DLD1 (cell line): ENCODE measurements at regions not wholly inside any gene's neighbourhood (a gene's known extent, or its start where the extent isn't known, plus 50 kb on each side); places are given as distances from the start of the nearest gene placed in this dataset.

Experiments used
- in situ Hi-C: cut with HindIII; loops from 2 replicates; pipeline ENCODE4 v1.10.0; 2017; ENCODE audit warnings: low sequenced_read_pairs

DNA sequence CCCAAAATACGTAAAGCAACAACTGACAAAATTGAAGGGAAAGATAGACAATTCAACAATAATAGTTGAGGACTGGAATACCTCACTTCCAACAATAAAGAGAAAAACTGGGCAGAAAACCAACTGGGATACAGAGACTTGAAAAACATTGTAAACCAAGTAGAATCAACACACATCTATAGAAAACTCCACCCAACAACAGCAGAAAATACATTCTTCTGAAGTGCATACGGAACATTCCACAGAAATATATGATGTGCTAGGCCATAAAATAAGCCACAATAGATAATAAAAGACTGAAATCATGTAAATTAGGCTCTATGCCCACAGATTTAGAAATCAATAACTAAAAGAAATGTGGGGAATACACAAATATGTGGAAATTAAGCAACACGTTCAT, 98.4 kb upstream of the THBS1 start:
- in situ Hi-C loops = no loop called here

- in situ Hi-C loops = no loop called here
Measured at GRCh38 chr15:39486621-39487457, 94.0 kb upstream of the THBS1 start.

DNA sequence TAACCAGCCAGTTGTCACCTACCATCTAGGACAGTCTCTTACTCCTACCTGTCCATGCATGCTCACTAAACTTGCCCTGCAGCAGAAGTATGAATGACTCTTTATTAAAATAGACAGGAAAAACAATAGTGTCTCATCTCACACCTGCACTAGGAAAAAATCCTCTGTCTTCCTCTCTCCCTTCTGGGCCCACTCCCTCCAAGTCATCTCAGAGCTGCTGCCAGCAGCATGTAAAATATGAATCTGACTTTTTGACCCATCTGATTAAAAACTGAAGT, 93.5 kb upstream of the THBS1 start:
- in situ Hi-C loops = no loop called here

GRCh38 chr15:39488516-39488915, 92.4 kb upstream of the THBS1 start:
- in situ Hi-C loops = no loop called here

DNA sequence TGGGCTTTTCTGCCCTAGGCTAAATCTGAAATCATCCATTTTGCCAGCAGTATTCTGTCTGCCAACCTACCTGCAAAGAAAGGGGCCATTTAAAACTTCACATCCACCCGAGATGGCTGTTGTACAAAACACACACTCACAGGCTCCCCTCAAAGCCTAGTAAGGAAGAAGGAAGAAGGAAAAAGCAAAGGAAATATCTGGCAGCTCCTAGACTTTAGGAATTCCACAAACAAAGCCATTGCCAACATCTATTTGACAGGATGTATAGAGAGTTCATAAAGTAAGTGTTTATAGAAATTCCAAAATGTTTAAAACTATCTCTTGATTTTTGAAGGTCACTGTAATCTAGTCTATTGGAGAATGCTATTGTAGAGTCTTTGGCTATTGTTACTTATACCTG, 91.9 kb upstream of the THBS1 start:
- in situ Hi-C loops = no loop called here

- in situ Hi-C loops = no loop called here
Measured at GRCh38 chr15:39491115-39491885, 89.6 kb upstream of the THBS1 start.

DNA sequence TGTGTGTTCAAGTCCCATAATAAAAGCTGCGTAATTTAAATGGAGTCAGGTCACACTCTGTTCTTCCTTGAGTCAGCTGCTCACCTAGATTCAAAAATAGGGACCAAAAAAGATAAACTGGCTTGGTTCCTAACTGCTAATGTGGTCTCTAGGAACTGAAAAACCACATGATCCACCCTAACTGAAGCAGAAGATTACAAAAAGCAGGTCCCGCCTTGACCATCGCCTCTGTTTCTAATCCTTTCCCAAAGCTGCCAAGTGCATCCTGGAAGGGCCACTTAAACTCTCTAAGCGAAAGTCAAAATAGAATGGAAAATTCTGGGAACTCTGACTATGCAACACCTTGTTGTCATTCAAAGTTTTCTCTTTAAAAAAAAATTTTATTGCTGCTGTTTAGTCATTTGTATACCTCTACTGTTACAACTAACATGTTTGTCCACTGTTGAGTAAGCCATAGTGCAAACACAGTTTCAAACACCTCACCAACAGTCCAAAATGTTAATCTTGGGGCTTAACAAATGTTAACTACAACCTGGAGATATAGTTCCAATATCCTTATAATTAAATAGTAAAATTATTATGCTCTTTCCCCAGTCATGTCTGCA, 88.9 kb upstream of the THBS1 start:
- in situ Hi-C loops = no loop called here

GRCh38 chr15:39493424-39494067, 87.3 kb upstream of the THBS1 start:
- in situ Hi-C loops = no loop called here

GRCh38 chr15:39494462-39494861, 86.4 kb upstream of the THBS1 start:
- in situ Hi-C loops = no loop called here

DNA sequence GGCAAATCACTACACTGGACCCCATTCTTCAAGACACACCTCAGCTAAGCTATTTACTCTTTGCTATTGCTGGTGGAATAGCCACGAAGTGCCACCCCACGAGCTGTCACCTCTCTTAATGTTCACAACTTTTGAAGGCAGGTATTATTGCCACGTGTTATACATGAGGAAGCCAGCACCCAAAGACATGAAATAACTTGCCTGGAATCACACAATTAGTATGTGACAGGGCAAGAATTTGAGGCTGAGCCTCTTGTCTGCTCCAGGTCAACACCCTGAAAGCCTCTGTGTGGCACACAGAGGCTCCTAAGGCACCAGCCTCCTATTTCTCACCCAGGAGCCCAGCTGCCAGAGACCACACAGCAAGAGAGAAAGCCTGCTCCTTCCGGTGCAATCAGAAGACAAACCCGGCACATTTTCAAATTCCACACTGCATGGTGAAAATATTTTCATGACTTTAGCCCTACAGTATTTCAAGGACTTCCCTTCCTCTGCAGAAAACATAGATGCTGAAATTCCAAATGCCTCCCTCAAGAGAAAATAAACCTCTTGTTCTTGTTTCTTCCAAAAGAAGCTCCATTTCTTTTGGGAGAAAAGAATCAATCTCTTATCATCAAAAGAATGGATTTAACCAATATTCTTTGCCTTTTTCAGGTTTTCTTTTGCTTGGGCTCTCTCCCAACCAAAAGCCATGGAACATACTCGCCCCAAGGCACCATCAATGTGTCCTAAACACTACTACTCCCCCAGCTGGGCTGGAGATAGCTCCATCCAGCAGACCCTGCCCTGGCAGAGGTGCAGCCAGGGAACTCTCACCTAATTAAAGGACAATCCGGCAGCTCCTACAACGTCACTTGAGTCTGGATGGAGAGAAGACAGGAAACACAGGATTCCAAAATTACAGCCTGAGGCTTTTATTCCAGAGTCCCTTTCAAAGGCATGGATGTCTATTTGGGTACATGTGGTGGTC, 84.7 kb upstream of the THBS1 start:
- in situ Hi-C loops = no loop called here

DNA sequence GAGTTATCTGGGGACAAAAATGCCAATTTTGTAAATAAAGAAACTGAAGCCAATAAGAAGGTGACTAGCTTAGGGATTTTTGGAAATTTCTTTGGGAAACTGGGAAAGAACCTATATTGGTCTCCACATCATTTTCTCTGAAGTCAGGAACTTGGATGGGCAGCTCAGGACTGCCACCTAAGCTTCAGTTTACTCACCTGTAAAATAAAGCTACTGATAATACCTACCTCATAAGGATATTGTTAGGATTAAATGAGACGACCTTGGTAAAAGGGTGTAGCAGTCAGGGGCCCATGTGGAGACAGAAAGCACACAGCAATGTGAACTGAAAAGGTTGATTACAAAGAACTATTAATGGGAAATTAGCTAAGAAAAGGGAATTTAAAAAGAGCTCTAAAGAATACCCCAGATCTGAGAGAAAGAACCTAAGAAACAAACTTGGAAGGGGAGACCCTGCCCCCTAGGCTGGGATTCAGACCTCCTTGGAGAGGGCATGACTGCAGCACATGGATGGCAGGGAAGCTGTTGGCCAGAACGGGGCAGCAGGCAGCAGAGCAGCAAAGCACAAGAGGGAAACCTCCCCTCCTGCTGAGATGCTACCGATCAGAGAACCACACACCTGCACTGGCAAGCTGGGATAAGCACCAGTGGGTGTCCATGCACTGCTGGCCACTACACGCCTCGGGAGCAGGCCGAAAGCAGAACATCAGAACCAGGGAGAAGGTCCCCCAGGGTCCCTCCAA, 83.7 kb upstream of the THBS1 start:
- in situ Hi-C loops = no loop called here

DNA sequence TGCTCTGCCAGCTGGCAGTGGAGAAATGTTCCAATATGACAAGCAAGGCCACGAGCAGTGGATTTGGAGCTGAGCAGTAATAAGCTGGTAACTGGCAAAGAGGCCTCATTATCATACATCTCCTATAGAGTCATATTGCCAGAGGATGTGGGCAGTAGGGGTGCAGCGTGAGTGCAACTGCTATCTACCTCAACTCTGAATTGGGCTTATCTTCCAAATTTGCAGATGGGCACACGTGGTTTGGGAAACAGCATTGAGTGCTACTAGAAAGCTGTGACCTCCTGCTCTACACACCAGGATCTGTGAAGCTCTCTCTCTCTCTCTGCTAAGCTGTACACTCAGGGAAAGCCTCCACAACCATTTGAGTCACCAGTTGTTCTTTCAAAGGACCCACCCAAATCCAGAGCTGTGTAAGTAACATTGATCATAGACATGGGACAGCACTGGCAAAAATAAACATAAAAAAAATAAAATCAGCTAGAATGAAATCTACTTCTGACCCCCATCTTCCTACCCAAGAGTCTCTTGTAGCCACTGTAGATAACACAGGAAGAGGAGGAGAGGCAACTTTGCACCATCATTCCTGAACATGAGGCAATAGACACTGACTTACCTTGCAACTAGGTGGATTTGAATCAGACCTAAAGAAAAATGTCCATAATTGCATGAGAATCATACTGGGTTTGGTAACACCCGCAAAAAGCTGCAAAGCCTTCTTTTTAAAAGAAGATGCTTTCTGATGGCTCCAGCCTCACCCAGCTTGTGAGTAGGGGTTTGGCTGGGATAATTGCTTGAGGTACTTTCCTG, 82.9 kb upstream of the THBS1 start:
- in situ Hi-C loops = no loop called here

GRCh38 chr15:39498629-39499028, 82.2 kb upstream of the THBS1 start:
- in situ Hi-C loops = no loop called here

DNA sequence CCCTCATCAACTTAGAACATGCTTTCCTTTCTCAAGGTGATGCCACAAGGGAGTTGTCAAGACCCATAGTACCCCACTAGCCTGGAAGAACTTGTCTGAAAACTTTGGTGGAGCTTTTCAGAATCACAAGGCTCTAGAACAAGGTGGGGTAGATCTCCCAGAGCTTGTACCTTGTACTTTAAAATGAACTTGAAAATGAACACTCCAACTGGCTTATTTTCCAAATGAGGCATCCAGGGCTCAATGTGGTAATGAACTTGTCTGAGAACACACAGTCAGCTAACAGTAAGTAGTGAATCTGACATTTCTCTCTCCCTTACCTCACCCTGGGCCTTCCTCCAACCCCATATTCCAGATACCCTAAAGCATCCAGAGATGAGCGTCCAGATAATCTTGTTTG, 81.8 kb upstream of the THBS1 start:
- in situ Hi-C loops = no loop called here

GRCh38 chr15:39499681-39500080, 81.2 kb upstream of the THBS1 start:
- in situ Hi-C loops = no loop called here

GRCh38 chr15:39501366-39502081, 79.4 kb upstream of the THBS1 start:
- in situ Hi-C loops = no loop called here

DNA sequence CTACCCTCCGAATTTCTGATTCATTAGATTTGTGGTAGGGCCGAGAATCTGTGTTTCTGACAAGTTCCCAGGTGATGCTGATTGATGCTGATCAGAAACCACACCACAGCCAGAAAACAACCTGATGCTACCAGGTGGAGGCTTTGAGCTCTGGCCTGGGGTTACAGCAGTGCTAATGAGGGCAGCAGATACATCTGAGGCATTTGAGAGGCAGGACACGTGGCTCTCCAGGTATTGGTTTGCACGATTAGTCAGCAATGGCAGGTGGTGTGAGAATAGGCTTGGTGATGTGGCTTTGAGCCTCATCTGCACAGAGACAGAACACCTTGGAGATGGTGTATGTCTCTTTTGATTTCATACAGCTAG, 78.8 kb upstream of the THBS1 start:
- in situ Hi-C loops = no loop called here

- in situ Hi-C loops = no loop called here
Measured at GRCh38 chr15:39502611-39503195, 78.2 kb upstream of the THBS1 start.
